Adrenal gland (tissue), 5 donors: ENCODE measurements at regions not wholly inside any gene's neighbourhood (a gene's known extent, or its start where the extent isn't known, plus 50 kb on each side); places are given as distances from the start of the nearest gene placed in this dataset.

Experiments used
- CTCF ChIP-seq, 6 experiments: fragments of 450-650 bp in 4 of 6; fragments of 200-600 bp in 2 of 6; sonication (generic) in 1 of 6; IDR thresholded peaks; 1 replicate in 5 of 6; 2 replicates in 1 of 6; pipeline versions ENCODE4 v1.5.1 to v1.8.0; 2016 to 2021; ENCODE audit warnings: antibody characterized with exemption in 6 of 6, mild to moderate bottlenecking in 2 of 6, moderate library complexity in 1 of 6
- POLR2A ChIP-seq, 2 donors: fragments of 450-650 bp; IDR thresholded peaks; one replicate each; pipeline ENCODE4 v1.6.1; 2017; ENCODE audit warnings: antibody characterized with exemption in 2 of 2, mild to moderate bottlenecking in 2 of 2, moderate library complexity in 1 of 2
- donor health status: DM: no; HTN: no; CAD: no.

DNA sequence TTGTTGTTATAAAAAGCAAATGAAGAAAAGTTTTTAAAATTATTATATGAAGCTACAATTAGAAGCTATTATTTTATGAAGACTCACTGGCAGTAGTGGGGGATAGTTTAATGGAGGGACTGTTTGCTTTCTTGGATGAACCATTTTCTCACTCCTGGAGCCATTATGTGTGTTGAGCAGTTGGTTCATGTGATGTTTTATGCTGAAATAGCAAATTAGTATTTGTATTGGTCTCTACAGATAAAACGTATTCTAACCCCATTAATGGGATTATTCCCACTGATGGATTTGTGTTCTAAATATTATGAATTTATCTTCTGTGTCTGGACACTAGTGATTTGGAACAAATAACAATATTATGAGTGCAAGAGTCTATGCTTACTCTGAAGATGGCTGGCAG is 507.5 kb upstream of the FSHR start:
- TF ChIP-seq CTCF (IDR thresholded peaks at IDR 0.05): no peak
- TF ChIP-seq POLR2A (IDR thresholded peaks at IDR 0.05): no peak
